HUES48 (cell line): ENCODE measurements at regions not wholly inside any gene's neighbourhood (a gene's known extent, or its start where the extent isn't known, plus 50 kb on each side); places are given as distances from the start of the nearest gene placed in this dataset.

ENCODE experiments used
- H3K27ac ChIP-seq: one replicate; pipeline ENCODE4 v1.7.0; 2013; ENCODE audit warnings: low read depth, low read length, inconsistent platforms
- H3K27me3 ChIP-seq: 2 replicates; pipeline ENCODE4 v1.6.1; 2013; ENCODE audit warnings: mild to moderate bottlenecking, low read length; ENCODE audit not compliant: control insufficient read depth, insufficient read depth
- H3K36me3 ChIP-seq: 2 replicates; pipeline ENCODE4 v1.6.1; 2013; ENCODE audit warnings: low read length; ENCODE audit not compliant: control insufficient read depth, insufficient read depth
- H3K4me1 ChIP-seq: 2 replicates; pipeline ENCODE4 v1.6.1; 2013; ENCODE audit warnings: mild to moderate bottlenecking, low read length; ENCODE audit not compliant: control insufficient read depth, insufficient read depth
- H3K4me3 ChIP-seq: 2 replicates; pipeline ENCODE4 v1.5.1; 2013; ENCODE audit warnings: mild to moderate bottlenecking, low read depth, low read length
- H3K9ac ChIP-seq: 2 replicates; pipeline ENCODE4 v1.6.1; 2013; ENCODE audit warnings: mild to moderate bottlenecking, low read depth, low read length, moderate library complexity
- H3K9me3 ChIP-seq: 2 replicates; pipeline ENCODE4 v1.6.1; 2013; ENCODE audit warnings: low read length; ENCODE audit not compliant: control insufficient read depth, insufficient read depth

DNA sequence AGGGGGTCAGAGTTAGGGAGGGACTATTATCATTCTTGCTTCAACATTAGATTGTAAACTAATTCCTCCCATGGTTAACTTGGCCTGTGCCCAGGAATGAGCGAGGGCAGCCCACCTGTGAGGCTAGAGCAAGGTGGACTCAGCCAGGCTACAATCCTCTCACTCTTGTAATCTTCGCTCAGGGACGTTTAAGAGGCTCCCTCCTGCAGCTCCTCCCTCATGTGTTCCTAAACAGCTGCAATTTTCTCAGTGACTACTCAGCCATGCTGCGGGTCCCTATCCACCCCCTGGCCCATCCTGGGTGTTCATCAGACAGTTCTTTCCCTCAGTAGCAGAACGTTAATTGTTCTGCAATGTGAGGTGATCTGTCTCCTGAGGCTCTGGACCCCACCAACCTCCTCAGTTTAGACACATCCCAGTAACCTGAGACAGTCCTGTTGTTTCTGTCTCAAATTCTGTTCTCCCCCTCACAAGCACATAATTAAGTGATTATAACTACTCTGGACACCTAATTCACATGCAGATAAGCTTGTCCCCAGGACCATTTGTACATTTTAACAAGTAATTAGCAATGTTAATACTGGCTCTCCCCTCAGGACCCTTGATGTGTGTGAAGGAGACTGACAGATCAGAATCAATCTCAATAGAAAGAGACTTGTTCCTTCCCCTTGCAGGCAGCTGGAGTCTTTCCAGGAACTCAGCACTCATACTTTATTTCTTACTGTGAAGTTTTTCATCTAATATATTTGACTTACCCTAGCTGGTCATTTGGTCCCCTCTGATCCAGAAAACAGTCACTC is 337.2 kb upstream of the B3GAT1 start:
- Histone ChIP-seq H3K36me3 (no peaks in the 10 kb centered on the region), H3K4me1 (peaks cover 9% of the 10 kb centered on the region), H3K4me3 (no peak overlapping the region), H3K27ac (peak overlapping the region; percentile 33), H3K9ac (no peak overlapping the region), H3K27me3 (no peaks in the 10 kb centered on the region), H3K9me3 (peaks cover 4% of the 10 kb centered on the region; the same call in 1 of the 2 replicates)

DNA sequence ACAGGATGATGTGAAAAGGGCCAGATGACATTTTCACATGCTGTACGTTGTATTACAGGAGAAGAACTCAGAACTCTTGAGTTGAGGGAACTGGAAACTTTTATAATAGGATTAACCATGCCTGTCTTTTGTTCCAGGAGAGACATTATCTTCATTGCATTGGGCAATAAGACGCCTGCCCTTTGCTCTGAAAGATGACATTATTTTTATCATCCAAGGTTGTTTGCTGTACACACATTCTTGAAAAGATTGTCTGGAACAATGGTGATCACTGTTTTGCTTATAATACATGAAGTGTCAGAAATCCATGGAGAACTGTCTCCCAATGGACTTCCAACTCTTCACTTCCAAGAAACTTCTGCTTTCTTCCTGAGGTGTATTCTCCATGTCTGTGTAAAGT is 334.6 kb upstream of the B3GAT1 start:
- Histone ChIP-seq H3K27ac (no peak overlapping the region), H3K4me1 (peaks cover 9% of the 10 kb centered on the region), H3K27me3 (no peaks in the 10 kb centered on the region), H3K9me3 (peaks cover 4% of the 10 kb centered on the region; the same call in 1 of the 2 replicates), H3K4me3 (no peak overlapping the region), H3K9ac (no peak overlapping the region), H3K36me3 (no peaks in the 10 kb centered on the region)

DNA sequence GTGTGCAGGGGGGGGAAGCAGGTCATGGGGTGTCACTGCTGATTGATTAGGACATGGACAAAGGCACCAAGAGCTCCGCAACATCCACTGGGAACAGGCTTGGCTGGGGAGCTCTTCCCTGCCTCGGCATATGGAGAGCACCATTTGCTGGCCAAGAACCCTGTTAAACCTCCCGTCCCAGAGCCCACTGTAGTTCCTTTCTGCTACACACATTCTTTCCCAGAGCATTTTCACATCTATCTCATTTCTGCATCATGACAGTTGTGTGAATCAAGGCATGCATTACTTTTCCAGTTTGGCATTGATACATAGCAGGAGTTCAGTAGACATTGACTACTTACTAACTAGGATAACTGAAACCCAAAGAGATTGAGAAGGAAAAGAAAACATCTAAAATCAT is 333.4 kb upstream of the B3GAT1 start:
- Histone ChIP-seq H3K9ac (no peak overlapping the region), H3K36me3 (no peaks in the 10 kb centered on the region), H3K9me3 (peaks cover 4% of the 10 kb centered on the region; the same call in 1 of the 2 replicates), H3K4me3 (no peak overlapping the region), H3K4me1 (peaks cover 9% of the 10 kb centered on the region), H3K27ac (no peak overlapping the region), H3K27me3 (no peaks in the 10 kb centered on the region)

DNA sequence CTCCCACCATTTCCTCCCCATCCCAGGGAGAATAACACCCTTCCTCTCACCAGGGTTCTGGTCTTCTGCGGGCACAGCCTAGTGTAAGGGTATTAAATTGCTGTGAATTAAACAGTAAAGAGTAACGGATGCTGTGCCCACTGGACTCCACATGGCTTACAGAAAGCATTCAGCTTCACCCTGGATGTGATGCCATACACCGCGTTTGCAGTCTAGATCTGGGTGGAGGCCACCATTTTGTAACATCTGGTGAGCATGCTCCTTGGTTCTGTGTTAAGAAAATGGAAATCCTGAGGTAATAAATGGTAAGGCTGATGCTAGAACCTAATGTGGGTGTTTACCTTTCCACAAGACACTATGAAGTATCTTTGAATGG is 331.8 kb upstream of the B3GAT1 start:
- Histone ChIP-seq H3K4me1 (no peaks in the 10 kb centered on the region), H3K9me3 (peaks cover 4% of the 10 kb centered on the region; the same call in 1 of the 2 replicates), H3K27ac (no peak overlapping the region), H3K36me3 (no peaks in the 10 kb centered on the region), H3K9ac (no peak overlapping the region), H3K4me3 (no peak overlapping the region), H3K27me3 (no peaks in the 10 kb centered on the region)

DNA sequence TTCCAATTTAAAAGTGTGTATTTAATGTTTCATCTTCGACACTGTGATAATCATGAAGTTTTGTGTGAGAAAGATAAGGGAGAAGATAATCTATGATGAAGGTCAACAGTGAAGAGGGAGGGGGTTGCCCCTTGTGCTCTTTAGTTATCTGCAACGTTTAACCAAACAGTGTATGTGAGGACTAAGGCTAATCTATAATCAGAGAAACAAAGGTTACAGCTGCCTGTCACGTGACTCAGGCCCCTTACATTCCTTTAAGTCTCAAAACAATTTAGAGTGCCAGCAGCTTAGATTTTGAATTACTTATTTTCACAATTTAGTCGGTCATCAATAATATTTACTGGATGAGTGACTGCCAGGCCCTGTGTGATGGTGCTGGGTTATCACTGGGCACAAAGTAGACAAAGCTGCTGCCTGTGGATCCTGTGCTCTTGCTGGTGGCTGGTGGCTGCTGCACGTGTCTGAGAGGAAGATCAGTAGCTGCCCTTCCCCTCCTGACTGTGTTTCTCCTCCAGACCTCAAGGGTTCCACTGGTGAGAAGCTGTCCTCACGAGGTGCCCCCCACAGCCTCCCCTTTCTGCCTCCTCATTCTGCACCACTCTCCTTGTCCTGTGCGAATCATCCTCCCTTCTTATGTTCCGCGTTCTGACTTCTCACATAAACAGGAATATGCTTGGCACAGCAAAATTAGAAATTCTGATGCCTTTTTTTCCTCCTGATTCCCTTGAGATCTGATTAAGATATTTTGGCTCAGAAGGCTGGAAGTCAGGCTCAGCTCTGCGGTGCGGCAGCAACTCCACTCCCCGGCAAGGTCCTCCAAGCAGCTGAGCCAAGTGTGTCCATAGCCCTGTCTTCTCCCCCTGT is 331.1 kb upstream of the B3GAT1 start:
- H3K27ac ChIP-seq: no peak overlapping the region
- no peak overlapping the region for H3K9ac ChIP-seq
- no peaks in the 10 kb centered on the region for H3K4me1 ChIP-seq
- H3K27me3 ChIP-seq: no peaks in the 10 kb centered on the region
- H3K4me3 ChIP-seq: no peak overlapping the region
- H3K36me3 ChIP-seq: no peaks in the 10 kb centered on the region
- H3K9me3 ChIP-seq: peaks cover under 1% of the 10 kb centered on the region; the same call in 1 of the 2 replicates

DNA sequence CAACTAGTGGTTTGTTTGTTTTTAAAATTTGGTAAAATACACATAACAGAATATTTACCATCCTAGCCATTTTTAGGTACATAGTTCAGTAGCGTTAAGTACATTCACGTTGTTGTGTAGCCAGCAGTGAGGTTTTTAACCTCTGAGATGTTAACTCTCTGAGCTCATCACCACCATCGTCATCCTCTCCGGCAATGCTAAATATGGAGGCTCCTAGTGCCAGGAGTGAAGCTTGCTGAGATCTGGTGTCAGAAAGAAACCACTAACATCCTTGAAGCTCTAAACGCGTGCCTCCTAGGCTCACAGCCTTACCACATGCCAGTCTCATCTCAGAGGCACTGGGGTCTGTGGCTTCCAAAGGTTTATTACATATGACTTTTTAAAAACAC is 330.2 kb upstream of the B3GAT1 start:
- H3K9ac ChIP-seq: no peak overlapping the region
- no peak overlapping the region for H3K27ac ChIP-seq
- no peaks in the 10 kb centered on the region for H3K36me3 ChIP-seq
- no peaks in the 10 kb centered on the region for H3K9me3 ChIP-seq
- H3K4me1 ChIP-seq: no peaks in the 10 kb centered on the region
- H3K27me3 ChIP-seq: no peaks in the 10 kb centered on the region
- H3K4me3 ChIP-seq: no peak overlapping the region

DNA sequence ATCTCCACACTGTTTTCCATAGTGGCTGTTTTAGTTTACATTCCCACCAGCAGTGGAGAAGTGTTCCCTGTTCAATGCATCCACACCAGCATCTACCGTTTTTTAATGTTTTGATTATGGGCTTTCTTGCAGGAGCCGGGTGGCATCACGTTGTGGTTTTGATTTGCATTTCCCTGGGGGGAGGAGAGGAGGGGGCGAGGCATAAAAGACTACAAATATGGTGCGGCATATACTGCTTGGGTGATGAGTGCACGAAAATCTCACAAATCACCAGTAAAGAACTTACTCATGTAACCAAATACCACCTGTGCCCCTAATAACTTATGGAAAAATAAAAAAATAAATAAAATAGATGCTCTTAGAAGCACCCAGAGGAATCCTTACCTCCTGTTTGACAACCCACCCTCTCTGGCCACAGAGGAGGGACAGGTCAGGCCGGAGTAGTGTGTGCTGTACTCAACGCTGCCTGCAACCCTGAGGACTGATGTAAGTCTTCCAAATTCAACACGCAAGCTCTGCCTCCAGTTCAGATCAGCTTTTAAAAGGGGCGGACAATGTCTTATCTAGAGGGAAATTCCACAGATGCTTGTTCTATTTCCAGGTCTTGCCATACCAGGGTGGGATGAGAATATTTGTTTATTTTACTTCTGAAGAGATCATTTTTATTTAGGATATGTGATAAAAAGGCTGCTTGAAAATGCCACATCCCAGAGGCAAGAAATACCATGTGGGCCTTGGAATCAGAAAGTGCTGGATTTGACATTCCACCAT is 329.6 kb upstream of the B3GAT1 start:
- no peak overlapping the region for H3K27ac ChIP-seq
- H3K27me3 ChIP-seq: no peaks in the 10 kb centered on the region
- no peak overlapping the region for H3K4me3 ChIP-seq
- H3K9ac ChIP-seq: no peak overlapping the region
- H3K4me1 ChIP-seq: no peaks in the 10 kb centered on the region
- no peaks in the 10 kb centered on the region for H3K36me3 ChIP-seq
- H3K9me3 ChIP-seq: no peaks in the 10 kb centered on the region

DNA sequence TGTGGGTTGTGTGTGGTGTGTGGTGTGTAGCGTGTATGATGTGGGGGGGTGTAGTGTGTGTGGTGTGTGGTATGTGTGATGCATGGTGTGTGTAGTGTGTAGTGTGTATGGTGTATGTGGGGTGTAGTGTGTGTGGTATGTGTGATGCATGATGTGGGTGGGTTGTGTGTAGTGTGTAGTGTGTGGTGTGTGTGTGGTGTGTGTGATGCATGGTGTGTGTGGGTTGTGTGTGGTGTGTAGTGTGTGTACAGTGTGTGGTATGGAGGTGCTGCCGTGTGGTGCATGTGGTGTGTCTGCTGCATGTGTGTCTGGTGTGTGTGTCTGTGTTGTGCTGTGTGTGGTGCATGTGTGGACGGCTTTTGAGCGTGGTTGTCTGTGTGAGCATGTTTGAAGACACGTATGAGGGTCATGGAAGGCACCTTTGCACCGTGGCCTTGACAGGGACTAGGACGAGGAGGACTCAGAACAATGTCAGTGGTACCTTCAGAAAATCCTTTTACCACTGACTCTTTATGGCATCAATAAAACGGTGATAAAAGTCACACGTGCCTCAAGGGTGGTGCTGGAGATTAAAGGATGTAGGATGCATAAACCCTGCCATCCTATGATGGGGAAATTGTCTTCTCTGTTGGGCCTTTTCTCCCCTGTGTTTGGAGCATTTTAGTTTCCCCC is 328.7 kb upstream of the B3GAT1 start:
- Histone ChIP-seq H3K4me1 (no peaks in the 10 kb centered on the region), H3K9ac (no peak overlapping the region)

DNA sequence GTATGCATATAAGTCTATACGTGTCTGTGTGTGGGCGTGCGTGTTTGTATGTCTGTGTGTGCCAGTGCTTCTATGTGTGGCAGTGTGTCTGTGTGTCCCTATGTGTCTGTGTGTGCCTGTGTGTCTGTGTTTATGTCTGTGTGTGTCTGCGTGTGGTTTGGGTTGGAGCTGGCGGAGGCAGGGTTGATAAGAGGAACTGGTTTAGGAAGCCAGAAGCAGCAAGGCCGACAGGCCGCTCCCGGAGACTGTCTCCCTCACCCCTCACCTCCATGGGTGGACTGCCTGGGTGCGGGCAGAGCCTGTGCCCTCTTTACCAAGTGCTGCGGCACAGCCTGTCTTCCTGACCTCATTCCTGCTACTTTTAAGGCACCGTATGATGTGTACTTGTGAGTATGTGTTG is 327.1 kb upstream of the B3GAT1 start:
- H3K27ac ChIP-seq: no peak overlapping the region
- no peak overlapping the region for H3K9ac ChIP-seq
- no peak overlapping the region for H3K4me3 ChIP-seq
- no peaks in the 10 kb centered on the region for H3K9me3 ChIP-seq
- H3K4me1 ChIP-seq: no peaks in the 10 kb centered on the region
- no peaks in the 10 kb centered on the region for H3K36me3 ChIP-seq
- H3K27me3 ChIP-seq: no peaks in the 10 kb centered on the region

More for the DNA sequence above, 328.7 kb upstream of the B3GAT1 start:
- no peak overlapping the region for H3K27ac ChIP-seq
- no peaks in the 10 kb centered on the region for H3K36me3 ChIP-seq
- H3K27me3 ChIP-seq: no peaks in the 10 kb centered on the region
- H3K9me3 ChIP-seq: no peaks in the 10 kb centered on the region
- H3K4me3 ChIP-seq: no peak overlapping the region

DNA sequence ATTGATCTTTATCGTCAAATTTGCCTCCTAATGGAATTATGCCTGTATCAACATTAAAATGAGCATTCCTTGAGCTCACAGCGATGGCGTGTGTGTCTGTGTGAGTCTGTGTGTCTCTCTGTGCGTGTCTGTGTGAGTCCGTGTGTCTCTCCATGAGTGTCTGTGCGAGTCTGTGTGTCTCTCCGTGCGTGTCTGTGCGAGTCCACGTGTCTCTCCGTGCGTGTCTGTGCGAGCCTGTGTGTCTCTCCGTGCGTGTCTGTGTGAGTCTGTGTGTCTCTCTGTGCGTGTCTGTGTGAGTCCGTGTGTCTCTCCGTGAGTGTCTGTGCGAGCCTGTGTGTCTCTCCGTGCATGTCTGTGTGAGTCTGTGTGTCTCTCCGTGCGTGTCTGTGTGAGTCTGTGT is 326.5 kb upstream of the B3GAT1 start:
- Histone ChIP-seq H3K9ac (no peak overlapping the region), H3K36me3 (no peaks in the 10 kb centered on the region), H3K4me3 (no peak overlapping the region), H3K9me3 (no peaks in the 10 kb centered on the region), H3K27me3 (no peaks in the 10 kb centered on the region), H3K4me1 (no peaks in the 10 kb centered on the region), H3K27ac (no peak overlapping the region)
